Transverse colon (tissue), 4 donors: ENCODE measurements at regions not wholly inside any gene's neighbourhood (a gene's known extent, or its start where the extent isn't known, plus 50 kb on each side); places are given as distances from the start of the nearest gene placed in this dataset.

Source experiments
- EP300 ChIP-seq: sonication (generic); formaldehyde crosslinking; IDR thresholded peaks from one replicate; pipeline ENCODE4 v1.6.1; 2017; ENCODE audit warnings: antibody characterized with exemption, low read depth
- POLR2A ChIP-seq: fragments of 450-650 bp; IDR thresholded peaks from one replicate; pipeline ENCODE4 v1.6.1; 2016; ENCODE audit warnings: antibody characterized with exemption, mild to moderate bottlenecking, moderate library complexity
- POLR2AphosphoS5 ChIP-seq, 3 donors: sonication (generic); formaldehyde crosslinking; IDR thresholded peaks; one replicate each; pipeline ENCODE4 v1.6.1; 2016; ENCODE audit warnings: antibody characterized with exemption in 3 of 3
- TF ChIP-seq, protein P1 (sequence below), 5 experiments: fragments of 200-600 bp in 3 of 5; fragments of 450-650 bp in 2 of 5; sonication (generic) in 3 of 5; IDR thresholded peaks; 1 replicate in 2 of 5; 2 replicates in 3 of 5; pipeline ENCODE4 v1.5.1; 2016 to 2017; ENCODE audit warnings: antibody characterized with exemption in 5 of 5, inconsistent platforms in 3 of 5, mild to moderate bottlenecking in 2 of 5, moderate library complexity in 1 of 5

DNA sequence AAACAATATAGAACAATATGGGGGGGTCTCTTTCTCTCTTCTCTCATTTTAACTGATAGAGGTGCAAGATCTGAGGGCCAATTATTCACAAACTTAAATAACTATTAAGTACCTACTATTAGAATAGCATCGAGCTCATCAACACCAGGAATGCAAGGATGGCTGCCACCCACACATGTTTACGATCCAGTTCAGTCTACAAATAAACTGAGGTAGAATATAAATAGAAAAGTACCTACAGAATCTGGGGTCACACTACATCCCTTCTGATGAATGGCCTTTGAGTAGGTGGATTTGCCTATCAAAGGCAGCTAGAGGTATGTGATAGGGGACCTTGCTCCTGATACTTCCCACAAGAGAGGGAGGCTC lies 91.8 kb upstream of the ZNF366 start:
- TF ChIP-seq, protein P1, sequence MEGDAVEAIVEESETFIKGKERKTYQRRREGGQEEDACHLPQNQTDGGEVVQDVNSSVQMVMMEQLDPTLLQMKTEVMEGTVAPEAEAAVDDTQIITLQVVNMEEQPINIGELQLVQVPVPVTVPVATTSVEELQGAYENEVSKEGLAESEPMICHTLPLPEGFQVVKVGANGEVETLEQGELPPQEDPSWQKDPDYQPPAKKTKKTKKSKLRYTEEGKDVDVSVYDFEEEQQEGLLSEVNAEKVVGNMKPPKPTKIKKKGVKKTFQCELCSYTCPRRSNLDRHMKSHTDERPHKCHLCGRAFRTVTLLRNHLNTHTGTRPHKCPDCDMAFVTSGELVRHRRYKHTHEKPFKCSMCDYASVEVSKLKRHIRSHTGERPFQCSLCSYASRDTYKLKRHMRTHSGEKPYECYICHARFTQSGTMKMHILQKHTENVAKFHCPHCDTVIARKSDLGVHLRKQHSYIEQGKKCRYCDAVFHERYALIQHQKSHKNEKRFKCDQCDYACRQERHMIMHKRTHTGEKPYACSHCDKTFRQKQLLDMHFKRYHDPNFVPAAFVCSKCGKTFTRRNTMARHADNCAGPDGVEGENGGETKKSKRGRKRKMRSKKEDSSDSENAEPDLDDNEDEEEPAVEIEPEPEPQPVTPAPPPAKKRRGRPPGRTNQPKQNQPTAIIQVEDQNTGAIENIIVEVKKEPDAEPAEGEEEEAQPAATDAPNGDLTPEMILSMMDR (IDR thresholded peaks at IDR 0.05), result no peak
- TF ChIP-seq EP300 (no peak), POLR2A (no peak), POLR2AphosphoS5 (IDR thresholded peaks at IDR 0.05) (no peak)
